K562 (cell line): ENCODE measurements at regions not wholly inside any gene's neighbourhood (a gene's known extent, or its start where the extent isn't known, plus 50 kb on each side); places are given as distances from the start of the nearest gene placed in this dataset.

Experiments used
- ATAC-seq: fragments of 200-7000 bp; cut with Tn5 transposase; 3 replicates; pipeline ENCODE4 v1.9.1; 2020; ENCODE audit warnings: moderate library complexity
- BruUV-seq: library from RNA; stranded (reverse); fragments of 400-500 nt; replicated peaks from 2 replicates; lab custom pipeline; 2021; lab: Mats Ljungman, UMichigan
- CTCF ChIA-PET: fragments of 300-600 bp; formaldehyde crosslinking; extraction: SDS; loops from one replicate; lab custom pipeline; 2021; ENCODE audit warnings: low intra/inter-chr PET ratio; lab: Yijun Ruan, JAX
- POLR2A ChIA-PET: fragments of 300-600, 350-650 bp; sonication (Branson Sonifier 250); formaldehyde crosslinking; extraction: SDS; loops from one replicate; lab custom pipeline; 2021; ENCODE audit warnings: antibody characterized with exemption, inconsistent platforms; lab: Yijun Ruan, JAX
- DNase-seq, 4 experiments: peaks; one replicate each; pipeline versions ENCODE4 v3.0.0 to v3.0.0-alpha.2; 2011 to 2018; ENCODE audit warnings: low spot score in 3 of 4, mixed read lengths in 3 of 4; ENCODE audit errors: extremely low read depth in 1 of 4
- FAIRE-seq: peaks from 2 replicates; lab custom pipeline; 2011; peaks lifted over from hg19 to GRCh38; lab: Jason Lieb, UNC
- H2AFZ ChIP-seq: 2 replicates; pipeline ENCODE4 v1.6.0; 2011; ENCODE audit warnings: low read depth, low read length, control low read depth, inconsistent platforms
- H3K27ac ChIP-seq: fragments of 200-600 bp; 3 replicates; pipeline ENCODE4 v1.8.0; 2011; ENCODE audit warnings: low read depth, mild to moderate bottlenecking, control low read depth, inconsistent platforms, low read length, moderate library complexity, mixed read lengths; ENCODE audit errors: extremely low read depth
- H3K27me3 ChIP-seq, 2 experiments: fragments of 300-600 bp in 1 of 2; 2 replicates in 1 of 2; 3 replicates in 1 of 2; pipeline versions ENCODE4 v1.6.0 to v1.8.0; 2011; ENCODE audit warnings: inconsistent platforms in 2 of 2, low read length in 2 of 2, mild to moderate bottlenecking in 1 of 2, mixed read lengths in 1 of 2, moderate library complexity in 1 of 2; ENCODE audit not compliant: control insufficient read depth in 2 of 2, insufficient read depth in 2 of 2
- H3K36me3 ChIP-seq: fragments of 300-600 bp; 3 replicates; pipeline ENCODE4 v1.8.0; 2011; ENCODE audit warnings: mild to moderate bottlenecking, low read length, inconsistent platforms; ENCODE audit not compliant: control insufficient read depth, insufficient read depth
- H3K4me1 ChIP-seq, 2 experiments: fragments of 200-600 bp in 1 of 2; replicated peaks in 1 of 2; 2 replicates in 1 of 2; 3 replicates in 1 of 2; pipeline versions ENCODE4 v1.5.1 to v1.8.0; 2011; ENCODE audit warnings: inconsistent platforms in 2 of 2, low read length in 2 of 2, mild to moderate bottlenecking in 1 of 2, mixed read lengths in 1 of 2, moderate library complexity in 1 of 2; ENCODE audit not compliant: control insufficient read depth in 2 of 2, insufficient read depth in 2 of 2
- H3K4me2 ChIP-seq: 2 replicates; pipeline ENCODE4 v1.6.1; 2011; ENCODE audit warnings: low read length, control low read depth, inconsistent platforms, mixed read lengths; ENCODE audit not compliant: insufficient read depth
- H3K4me3 ChIP-seq: fragments of 200-600 bp; sonication (generic), shearing (Covaris generic); 2 replicates; pipeline ENCODE4 v1.5.1; 2016; ENCODE audit warnings: control low read depth, inconsistent platforms
- H3K79me2 ChIP-seq: fragments of 200-600 bp; 3 replicates; pipeline ENCODE4 v1.8.0; 2011; ENCODE audit warnings: low read length, inconsistent platforms; ENCODE audit not compliant: control insufficient read depth, insufficient read depth
- H3K9ac ChIP-seq, 2 experiments: 2 replicates each; pipeline versions ENCODE4 v1.6.0 to v1.6.1; 2011; ENCODE audit warnings: low read depth in 2 of 2, low read length in 2 of 2, control low read depth in 1 of 2, inconsistent platforms in 1 of 2, mild to moderate bottlenecking in 1 of 2, mixed read lengths in 1 of 2; ENCODE audit not compliant: insufficient read depth in 1 of 2
- H3K9me1 ChIP-seq: one replicate; pipeline ENCODE4 v1.6.0; 2011; ENCODE audit warnings: inconsistent platforms, mild to moderate bottlenecking, low read length, moderate library complexity; ENCODE audit not compliant: control insufficient read depth, insufficient read depth
- H3K9me3 ChIP-seq: replicated peaks from 2 replicates; pipeline ENCODE4 v1.5.1; 2011; ENCODE audit warnings: low read depth, low read length, inconsistent platforms; ENCODE audit not compliant: control insufficient read depth, insufficient read depth
- H4K20me1 ChIP-seq: replicated peaks from 2 replicates; pipeline ENCODE4 v1.6.1; 2011; ENCODE audit warnings: low read length, inconsistent platforms, mixed read lengths; ENCODE audit not compliant: control insufficient read depth, insufficient read depth
- BDP1 ChIP-seq: IDR thresholded peaks from 3 replicates; pipeline ENCODE4 v1.6.1; 2011; ENCODE audit not compliant: insufficient read length, insufficient read depth
- BRD4 ChIP-seq: fragments of 200-600 bp; sonication (generic); IDR thresholded peaks from 2 replicates; pipeline ENCODE4 v1.6.1; 2017; ENCODE audit warnings: inconsistent platforms
- CBX3 ChIP-seq, 2 experiments: IDR thresholded peaks; 1 replicate in 1 of 2; 2 replicates in 1 of 2; pipeline ENCODE4 v1.6.1; 2012; ENCODE audit warnings: inconsistent platforms in 2 of 2, low read length in 2 of 2, borderline replicate concordance in 1 of 2, control low read depth in 1 of 2
- CC2D1A ChIP-seq: fragments of 450-650 bp; IDR thresholded peaks from 2 replicates; pipeline ENCODE4 v1.6.1; 2017; ENCODE audit warnings: mild to moderate bottlenecking
- GATA2 ChIP-seq: sonication (generic); formaldehyde crosslinking; IDR thresholded peaks from 2 replicates; pipeline ENCODE4 v1.4.0; 2020; ENCODE audit warnings: mild to moderate bottlenecking, missing genetic modification reagents
- HDAC2 ChIP-seq: fragments of 450-650 bp; IDR thresholded peaks from 2 replicates; pipeline ENCODE4 v1.6.1; 2016; ENCODE audit warnings: mild to moderate bottlenecking
- HDAC3 ChIP-seq: fragments of 450-650 bp; IDR thresholded peaks from 2 replicates; pipeline ENCODE4 v1.6.1; 2018; ENCODE audit warnings: borderline replicate concordance, mild to moderate bottlenecking, moderate library complexity; ENCODE audit not compliant: partially characterized antibody
- NRF1 ChIP-seq, 2 experiments: fragments of 450-650 bp; IDR thresholded peaks in 1 of 2; conservative IDR thresholded peaks in 1 of 2; 2 replicates each; pipeline ENCODE4 v1.6.1; 2014; ENCODE audit warnings: mild to moderate bottlenecking in 2 of 2
- POU5F1 ChIP-seq: fragments of 150-350 bp; IDR thresholded peaks from 2 replicates; pipeline ENCODE4 v1.6.1; 2014; ENCODE audit warnings: borderline replicate concordance, low read length, low read depth, mild to moderate bottlenecking; ENCODE audit not compliant: partially characterized antibody
- SREBF1 ChIP-seq: fragments of 150-350 bp; IDR thresholded peaks from 2 replicates; pipeline ENCODE4 v1.6.1; 2014; ENCODE audit warnings: antibody characterized with exemption, low read depth, low read length, borderline replicate concordance
- ZNF449 ChIP-seq: fragments of 250-450 bp; sonication (Bioruptor Pico); IDR thresholded peaks from 2 replicates; pipeline ENCODE4 v1.8.0; 2022; ENCODE audit warnings: moderate library complexity, mild to moderate bottlenecking, inconsistent platforms
- ZSCAN32 ChIP-seq: fragments of 450-650 bp; formaldehyde crosslinking; IDR thresholded peaks from 2 replicates; pipeline ENCODE4 v1.4.0; 2020; ENCODE audit warnings: mild to moderate bottlenecking, moderate library complexity
- WGBS: fragments of 100-300 bp; shearing (Covaris generic); methylation state at CpG from one replicate; pipeline ENCODE4 v1.1.6; 2016; ENCODE audit warnings: low coverage, mixed read lengths; ENCODE audit not compliant: insufficient coverage; ENCODE audit errors: missing lambda C conversion rate; 5-methylcytosine and 5-hydroxymethylcytosine counted together
- in situ Hi-C: fragments of 300-500 bp; cut with MboI; formaldehyde crosslinking; loops from 4 replicates; pipeline ENCODE4 v1.15.0; 2018; ENCODE audit warnings: inconsistent platforms, mixed read lengths
- intact Hi-C: fragments of 100-400 bp; cut with micrococcal nuclease; formaldehyde crosslinking; loops from 2 replicates; pipeline ENCODE4 v1.14.2; 2022
- TF ChIP-seq, protein P1 (sequence below), 3 experiments: IDR thresholded peaks in 2 of 3; conservative IDR thresholded peaks in 1 of 3; 2 replicates each; pipeline ENCODE4 v1.5.1; 2011 to 2012; ENCODE audit warnings: low read length in 3 of 3, mild to moderate bottlenecking in 3 of 3, control low read depth in 2 of 3, improper control_type of control experiment in 1 of 3, inconsistent platforms in 1 of 3, low read depth in 1 of 3, mixed read lengths in 1 of 3, moderate library complexity in 1 of 3; ENCODE audit not compliant: insufficient read depth in 2 of 3
- TF ChIP-seq, protein P2 (sequence below): fragments of 450-650 bp; IDR thresholded peaks from 2 replicates; pipeline ENCODE4 v1.6.1; 2018; ENCODE audit not compliant: partially characterized antibody

GRCh38 chr2:64383881-64384280, 70.1 kb upstream of the LGALSL start:
- CTCF ChIA-PET: no interaction called here

More at GRCh38 chr2:64383881-64384280, 70.1 kb upstream of the LGALSL start:
- in situ Hi-C loops: no loop called here
- 0% methylated on average over 3 of the region's 3 CpGs for WGBS
- H3K36me3 ChIP-seq: no peaks in the 10 kb centered on the region
- TF ChIP-seq BDP1: no peak
- TF ChIP-seq, protein P1, sequence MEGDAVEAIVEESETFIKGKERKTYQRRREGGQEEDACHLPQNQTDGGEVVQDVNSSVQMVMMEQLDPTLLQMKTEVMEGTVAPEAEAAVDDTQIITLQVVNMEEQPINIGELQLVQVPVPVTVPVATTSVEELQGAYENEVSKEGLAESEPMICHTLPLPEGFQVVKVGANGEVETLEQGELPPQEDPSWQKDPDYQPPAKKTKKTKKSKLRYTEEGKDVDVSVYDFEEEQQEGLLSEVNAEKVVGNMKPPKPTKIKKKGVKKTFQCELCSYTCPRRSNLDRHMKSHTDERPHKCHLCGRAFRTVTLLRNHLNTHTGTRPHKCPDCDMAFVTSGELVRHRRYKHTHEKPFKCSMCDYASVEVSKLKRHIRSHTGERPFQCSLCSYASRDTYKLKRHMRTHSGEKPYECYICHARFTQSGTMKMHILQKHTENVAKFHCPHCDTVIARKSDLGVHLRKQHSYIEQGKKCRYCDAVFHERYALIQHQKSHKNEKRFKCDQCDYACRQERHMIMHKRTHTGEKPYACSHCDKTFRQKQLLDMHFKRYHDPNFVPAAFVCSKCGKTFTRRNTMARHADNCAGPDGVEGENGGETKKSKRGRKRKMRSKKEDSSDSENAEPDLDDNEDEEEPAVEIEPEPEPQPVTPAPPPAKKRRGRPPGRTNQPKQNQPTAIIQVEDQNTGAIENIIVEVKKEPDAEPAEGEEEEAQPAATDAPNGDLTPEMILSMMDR (IDR thresholded peaks at IDR 0.05 in 2 of 3, conservative IDR thresholded peaks at IDR 0.05 in 1 of 3; ENCODE audit: insufficient read depth in 2 of 3, low read depth in 1 of 3, low read length in 3 of 3): no peak
- TF ChIP-seq GATA2 (CRISPR knock-in tag): no peak
- TF ChIP-seq CC2D1A: no peak
- TF ChIP-seq POU5F1: no peak
- TF ChIP-seq ZNF449: no peak
- TF ChIP-seq SREBF1: no peak
- no peak for TF ChIP-seq CBX3 (IDR thresholded peaks at IDR 0.05; ENCODE audit: borderline replicate concordance in 1 of 2, low read length in 2 of 2)
- no peak for TF ChIP-seq ZSCAN32 (CRISPR knock-in tag)
- TF ChIP-seq NRF1 (conservative IDR thresholded peaks at IDR 0.05 in 1 of 2, IDR thresholded peaks at IDR 0.05 in 1 of 2): no peak
- TF ChIP-seq HDAC3: no peak
- TF ChIP-seq HDAC2: no peak
- no peak for TF ChIP-seq BRD4
- TF ChIP-seq, protein P2, sequence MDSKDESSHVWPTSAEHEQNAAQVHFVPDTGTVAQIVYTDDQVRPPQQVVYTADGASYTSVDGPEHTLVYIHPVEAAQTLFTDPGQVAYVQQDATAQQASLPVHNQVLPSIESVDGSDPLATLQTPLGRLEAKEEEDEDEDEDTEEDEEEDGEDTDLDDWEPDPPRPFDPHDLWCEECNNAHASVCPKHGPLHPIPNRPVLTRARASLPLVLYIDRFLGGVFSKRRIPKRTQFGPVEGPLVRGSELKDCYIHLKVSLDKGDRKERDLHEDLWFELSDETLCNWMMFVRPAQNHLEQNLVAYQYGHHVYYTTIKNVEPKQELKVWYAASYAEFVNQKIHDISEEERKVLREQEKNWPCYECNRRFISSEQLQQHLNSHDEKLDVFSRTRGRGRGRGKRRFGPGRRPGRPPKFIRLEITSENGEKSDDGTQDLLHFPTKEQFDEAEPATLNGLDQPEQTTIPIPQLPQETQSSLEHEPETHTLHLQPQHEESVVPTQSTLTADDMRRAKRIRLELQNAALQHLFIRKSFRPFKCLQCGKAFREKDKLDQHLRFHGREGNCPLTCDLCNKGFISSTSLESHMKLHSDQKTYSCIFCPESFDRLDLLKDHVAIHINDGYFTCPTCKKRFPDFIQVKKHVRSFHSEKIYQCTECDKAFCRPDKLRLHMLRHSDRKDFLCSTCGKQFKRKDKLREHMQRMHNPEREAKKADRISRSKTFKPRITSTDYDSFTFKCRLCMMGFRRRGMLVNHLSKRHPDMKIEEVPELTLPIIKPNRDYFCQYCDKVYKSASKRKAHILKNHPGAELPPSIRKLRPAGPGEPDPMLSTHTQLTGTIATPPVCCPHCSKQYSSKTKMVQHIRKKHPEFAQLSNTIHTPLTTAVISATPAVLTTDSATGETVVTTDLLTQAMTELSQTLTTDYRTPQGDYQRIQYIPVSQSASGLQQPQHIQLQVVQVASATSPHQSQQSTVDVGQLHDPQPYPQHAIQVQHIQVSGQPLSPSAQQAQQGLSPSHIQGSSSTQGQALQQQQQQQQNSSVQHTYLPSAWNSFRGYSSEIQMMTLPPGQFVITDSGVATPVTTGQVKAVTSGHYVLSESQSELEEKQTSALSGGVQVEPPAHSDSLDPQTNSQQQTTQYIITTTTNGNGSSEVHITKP: no peak
- TF ChIP-seq, all 486 proteins: peak for 0
- FAIRE-seq (no peak), DNase-seq (no peak), ATAC-seq (no peak)
- no peaks in the 10 kb centered on the region for H4K20me1 ChIP-seq
- no peaks in the 10 kb centered on the region for H3K4me1 ChIP-seq
- no peaks in the 10 kb centered on the region for H3K9me3 ChIP-seq
- H3K27ac ChIP-seq: no peak overlapping the region
- H3K4me3 ChIP-seq: no peak overlapping the region
- H3K4me2 ChIP-seq: no peak overlapping the region
- H2AFZ ChIP-seq: no peak overlapping the region
- no TSS peak for BruUV-seq
- POLR2A ChIA-PET: no interaction called here
- intact Hi-C loops: no loop called here
- H3K79me2 ChIP-seq: no peaks in the 10 kb centered on the region
- H3K27me3 ChIP-seq: peaks cover 12 to 37% of the 10 kb centered on the region in 2 experiments; a peak in 4 of 5 replicates
- H3K9me1 ChIP-seq: peaks cover 4% of the 10 kb centered on the region
- H3K9ac ChIP-seq: no peak overlapping the region
